HG03342 (cell line): ENCODE measurements at regions not wholly inside any gene's neighbourhood (a gene's known extent, or its start where the extent isn't known, plus 50 kb on each side); places are given as distances from the start of the nearest gene placed in this dataset.

Experiments
- ATAC-seq: cut with Tn5 transposase; IDR thresholded peaks from one replicate; pipeline ENCODE4 v1.9.1; 2021; ENCODE audit warnings: mild to moderate bottlenecking, moderate library complexity; ENCODE audit not compliant: unreplicated experiment

- ATAC-seq: no peak
Measured at GRCh38 chr5:113792806-113793205, 279.3 kb downstream of the YTHDC2 start.

- no peak for ATAC-seq
Measured at GRCh38 chr5:113794981-113795380, 281.5 kb downstream of the YTHDC2 start.

GRCh38 chr5:113800686-113801085 lies 287.2 kb downstream of the YTHDC2 start:
- ATAC-seq: no peak

- no peak for ATAC-seq
Measured at GRCh38 chr5:113804264-113804663, 290.8 kb downstream of the YTHDC2 start.

GRCh38 chr5:113804943-113805342 lies 291.4 kb downstream of the YTHDC2 start:
- no peak for ATAC-seq

GRCh38 chr5:113806250-113806649 lies 292.8 kb downstream of the YTHDC2 start:
- ATAC-seq: no peak

GRCh38 chr5:113806904-113807303 lies 293.4 kb downstream of the YTHDC2 start:
- ATAC-seq: no peak

GRCh38 chr5:113807427-113807991 lies 294.0 kb downstream of the YTHDC2 start:
- ATAC-seq: no peak

GRCh38 chr5:113808956-113809355 lies 295.5 kb downstream of the YTHDC2 start:
- no peak for ATAC-seq

GRCh38 chr5:113809626-113810025 lies 296.1 kb downstream of the YTHDC2 start:
- no peak for ATAC-seq

GRCh38 chr5:113813466-113813865 lies 300.0 kb downstream of the YTHDC2 start:
- ATAC-seq: no peak

- ATAC-seq: no peak
Measured at GRCh38 chr5:113817683-113818082, 304.2 kb downstream of the YTHDC2 start.

- ATAC-seq: no peak
Measured at GRCh38 chr5:113823696-113824095, 310.2 kb downstream of the YTHDC2 start.

- no peak for ATAC-seq
Measured at GRCh38 chr5:113824307-113824706, 310.8 kb downstream of the YTHDC2 start.

GRCh38 chr5:113825176-113825575 lies 311.7 kb downstream of the YTHDC2 start:
- no peak for ATAC-seq

- ATAC-seq: no peak
Measured at GRCh38 chr5:113846941-113847340, 333.4 kb downstream of the YTHDC2 start.

- ATAC-seq: no peak
Measured at GRCh38 chr5:113864437-113864836, 350.9 kb downstream of the YTHDC2 start.

- no peak for ATAC-seq
Measured at GRCh38 chr5:113866763-113867162, 353.3 kb downstream of the YTHDC2 start.

- ATAC-seq: no peak
Measured at GRCh38 chr5:113869611-113870010, 356.1 kb downstream of the YTHDC2 start.

GRCh38 chr5:113871972-113872371 lies 358.5 kb downstream of the YTHDC2 start:
- ATAC-seq: no peak

- no peak for ATAC-seq
Measured at GRCh38 chr5:113875096-113875495, 361.6 kb downstream of the YTHDC2 start.

GRCh38 chr5:113891491-113891890 lies 378.0 kb downstream of the YTHDC2 start:
- ATAC-seq: no peak

- no peak for ATAC-seq
Measured at GRCh38 chr5:113896789-113897188, 383.3 kb downstream of the YTHDC2 start.
